Body of pancreas (tissue), 4 donors: ENCODE measurements at regions not wholly inside any gene's neighbourhood (a gene's known extent, or its start where the extent isn't known, plus 50 kb on each side); places are given as distances from the start of the nearest gene placed in this dataset.

Experiments
- POLR2A ChIP-seq, 3 donors: fragments of 450-650 bp; IDR thresholded peaks; one replicate each; pipeline ENCODE4 v1.6.1; 2016; ENCODE audit warnings: antibody characterized with exemption in 3 of 3, mild to moderate bottlenecking in 2 of 3
- TF ChIP-seq, protein P1 (sequence below), 7 experiments: fragments of 450-650 bp in 4 of 7; fragments of 200-600 bp in 3 of 7; sonication (generic) in 3 of 7; IDR thresholded peaks; one replicate each; pipeline ENCODE4 v1.5.1; 2016 to 2019; ENCODE audit warnings: antibody characterized with exemption in 7 of 7

DNA sequence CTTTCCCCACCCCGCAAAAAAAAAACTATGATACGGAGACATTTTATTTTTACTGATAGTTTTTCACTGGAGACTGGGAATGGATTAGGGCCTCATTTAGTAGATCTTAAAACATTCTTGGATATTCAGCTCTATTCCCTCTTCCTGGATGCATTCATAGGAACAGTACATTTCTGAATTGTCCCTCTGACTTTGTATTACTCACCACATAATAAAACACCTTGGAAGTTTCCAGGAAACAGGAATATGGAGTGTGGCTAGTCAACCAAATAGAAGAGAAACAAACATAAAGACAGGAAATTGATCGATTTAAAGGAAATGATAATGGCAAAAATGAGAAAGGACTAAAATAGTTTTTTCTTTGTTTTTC lies 147.7 kb downstream of the GPX5 start:
- TF ChIP-seq, protein P1, sequence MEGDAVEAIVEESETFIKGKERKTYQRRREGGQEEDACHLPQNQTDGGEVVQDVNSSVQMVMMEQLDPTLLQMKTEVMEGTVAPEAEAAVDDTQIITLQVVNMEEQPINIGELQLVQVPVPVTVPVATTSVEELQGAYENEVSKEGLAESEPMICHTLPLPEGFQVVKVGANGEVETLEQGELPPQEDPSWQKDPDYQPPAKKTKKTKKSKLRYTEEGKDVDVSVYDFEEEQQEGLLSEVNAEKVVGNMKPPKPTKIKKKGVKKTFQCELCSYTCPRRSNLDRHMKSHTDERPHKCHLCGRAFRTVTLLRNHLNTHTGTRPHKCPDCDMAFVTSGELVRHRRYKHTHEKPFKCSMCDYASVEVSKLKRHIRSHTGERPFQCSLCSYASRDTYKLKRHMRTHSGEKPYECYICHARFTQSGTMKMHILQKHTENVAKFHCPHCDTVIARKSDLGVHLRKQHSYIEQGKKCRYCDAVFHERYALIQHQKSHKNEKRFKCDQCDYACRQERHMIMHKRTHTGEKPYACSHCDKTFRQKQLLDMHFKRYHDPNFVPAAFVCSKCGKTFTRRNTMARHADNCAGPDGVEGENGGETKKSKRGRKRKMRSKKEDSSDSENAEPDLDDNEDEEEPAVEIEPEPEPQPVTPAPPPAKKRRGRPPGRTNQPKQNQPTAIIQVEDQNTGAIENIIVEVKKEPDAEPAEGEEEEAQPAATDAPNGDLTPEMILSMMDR (IDR thresholded peaks at IDR 0.05): no peak
- no peak for TF ChIP-seq POLR2A (IDR thresholded peaks at IDR 0.05)
